ENCODE measurements at regions not wholly inside any gene's neighbourhood (a gene's known extent, or its start where the extent isn't known, plus 50 kb on each side); places are given as distances from the start of the nearest gene placed in this dataset.

- TF ChIP-seq POLR2A (IDR thresholded peaks at IDR 0.05) (no peak), CTCF (IDR thresholded peaks at IDR 0.05) (no peak)
These were observed 144.4 kb downstream of the RMI1 start for GRCh38 chr9:84125046-84125445.

Data from lower leg skin (tissue), 3 donors.